GM23248 (cell line): ENCODE measurements at regions not wholly inside any gene's neighbourhood (a gene's known extent, or its start where the extent isn't known, plus 50 kb on each side); places are given as distances from the start of the nearest gene placed in this dataset.

ENCODE experiments used
- EZH2 ChIP-seq: fragments of 200-600 bp; sonication (generic); IDR thresholded peaks from 2 replicates; pipeline ENCODE4 v1.6.1; 2018; ENCODE audit warnings: antibody characterized with exemption, mild to moderate bottlenecking; ENCODE audit not compliant: insufficient read depth, poor library complexity, severe bottlenecking
- EZH2phosphoT487 ChIP-seq: fragments of 200-600 bp; sonication (generic); IDR thresholded peaks from 2 replicates; pipeline ENCODE4 v1.6.1; 2018; ENCODE audit warnings: antibody characterized with exemption, moderate library complexity, mild to moderate bottlenecking, low read depth; ENCODE audit not compliant: insufficient read depth

DNA sequence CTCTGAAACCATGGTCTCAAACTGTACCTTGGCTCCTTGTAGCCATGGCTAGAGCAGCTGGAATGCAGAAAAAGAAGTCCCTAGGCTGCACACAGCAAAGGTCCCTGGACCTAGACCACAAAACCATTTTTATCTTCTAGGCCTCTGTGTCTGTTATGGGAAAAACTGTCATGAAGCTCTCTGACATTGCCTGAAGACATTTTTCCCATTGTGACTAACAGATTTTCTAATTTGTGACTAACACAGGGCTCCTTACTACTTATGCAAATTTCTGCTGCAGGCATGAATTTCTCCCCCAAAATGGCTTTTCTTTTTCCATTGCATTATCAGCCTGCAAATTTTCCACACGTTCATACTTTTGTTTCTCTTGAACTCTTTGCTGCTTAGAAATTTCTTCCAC, 470.4 kb downstream of the KDM5D start:
- no peak for TF ChIP-seq EZH2phosphoT487
- no peak for TF ChIP-seq EZH2
